ENCODE measurements at regions not wholly inside any gene's neighbourhood (a gene's known extent, or its start where the extent isn't known, plus 50 kb on each side); places are given as distances from the start of the nearest gene placed in this dataset.

- DNase-seq, result no peak
- intact Hi-C loops (cut with DNase I), result no loop called here
- WGBS, 4 donors, result 79 to 92% (median 88%) methylated on average over 3 of the region's 3 CpGs
Observed at GRCh38 chr18:24840051-24840450, 379.6 kb downstream of the HRH4 start.

GRCh38 chr18:24840640-24841039 lies 380.2 kb downstream of the HRH4 start:
- no peak for DNase-seq
- 83 to 88% (median 87%) methylated on average over 6 of the region's 6 CpGs for WGBS, 4 donors
- TF ChIP-seq POLR2A (IDR thresholded peaks at IDR 0.05) (no peak), CTCF (IDR thresholded peaks at IDR 0.05) (no peak)

More at GRCh38 chr18:24840051-24840450, 379.6 kb downstream of the HRH4 start:
- Histone ChIP-seq H3K27me3 (no peaks in the 10 kb centered on the region), H3K36me3 (replicated peaks in 1 of 2) (no peaks in the 10 kb centered on the region), H3K27ac (no peak overlapping the region), H3K4me3 (no peak overlapping the region), H3K9me3 (replicated peaks in 1 of 3) (no peaks in the 10 kb centered on the region), H3K4me1 (replicated peaks in 1 of 2) (no peaks in the 10 kb centered on the region)
- TF ChIP-seq CTCF (IDR thresholded peaks at IDR 0.05), result no peak
- TF ChIP-seq POLR2A (IDR thresholded peaks at IDR 0.05), result no peak

GRCh38 chr18:24841536-24841935 lies 381.1 kb downstream of the HRH4 start:
- Histone ChIP-seq H3K36me3 (replicated peaks in 1 of 2) (no peaks in the 10 kb centered on the region), H3K9me3 (replicated peaks in 1 of 3) (no peaks in the 10 kb centered on the region), H3K4me3 (no peak overlapping the region), H3K4me1 (replicated peaks in 1 of 2) (no peaks in the 10 kb centered on the region), H3K27me3 (no peaks in the 10 kb centered on the region), H3K27ac (no peak overlapping the region)
- WGBS, 4 donors, result 85 to 87% (median 86%) methylated on average over 8 of the region's 8 CpGs
- no peak for DNase-seq
- no peak for TF ChIP-seq POLR2A (IDR thresholded peaks at IDR 0.05)
- TF ChIP-seq CTCF (IDR thresholded peaks at IDR 0.05), result no peak
- intact Hi-C loops (cut with DNase I), result no loop called here

More at GRCh38 chr18:24840640-24841039, 380.2 kb downstream of the HRH4 start:
- Histone ChIP-seq H3K27ac (no peak overlapping the region), H3K4me3 (no peak overlapping the region), H3K27me3 (no peaks in the 10 kb centered on the region), H3K4me1 (replicated peaks in 1 of 2) (no peaks in the 10 kb centered on the region), H3K36me3 (replicated peaks in 1 of 2) (no peaks in the 10 kb centered on the region), H3K9me3 (replicated peaks in 1 of 3) (no peaks in the 10 kb centered on the region)
- intact Hi-C loops (cut with DNase I), result no loop called here

- no peak for TF ChIP-seq POLR2A (IDR thresholded peaks at IDR 0.05)
- no peak for DNase-seq
- Histone ChIP-seq H3K4me3 (no peak overlapping the region), H3K4me1 (replicated peaks in 1 of 2) (no peaks in the 10 kb centered on the region), H3K36me3 (replicated peaks in 1 of 2) (no peaks in the 10 kb centered on the region), H3K27me3 (no peaks in the 10 kb centered on the region), H3K27ac (no peak overlapping the region), H3K9me3 (replicated peaks in 1 of 3) (no peaks in the 10 kb centered on the region)
- intact Hi-C loops (cut with DNase I), result no loop called here
- WGBS, 4 donors, result 77 to 100% (median 85%) methylated on average over 1 of the region's 1 CpG
Observed at GRCh38 chr18:24843123-24843522, 382.7 kb downstream of the HRH4 start.

GRCh38 chr18:24846138-24846537 lies 385.7 kb downstream of the HRH4 start:
- no peaks in the 10 kb centered on the region for H3K36me3 ChIP-seq (replicated peaks in 1 of 2)
- no peak for DNase-seq
- TF ChIP-seq POLR2A (IDR thresholded peaks at IDR 0.05), result no peak
- TF ChIP-seq CTCF (IDR thresholded peaks at IDR 0.05), result no peak
- no peaks in the 10 kb centered on the region for H3K4me1 ChIP-seq (replicated peaks in 1 of 2)
- 63 to 73% (median 73%) methylated on average over 2 of the region's 2 CpGs for WGBS, 4 donors
- H3K9me3 ChIP-seq (replicated peaks in 1 of 3), result no peaks in the 10 kb centered on the region
- H3K4me3 ChIP-seq, result no peak overlapping the region
- no peak overlapping the region for H3K27ac ChIP-seq
- intact Hi-C loops (cut with DNase I), result no loop called here
- no peaks in the 10 kb centered on the region for H3K27me3 ChIP-seq

All from adrenal gland (tissue), 9 donors.